Right lobe of liver (tissue), 4 donors: ENCODE measurements at regions not wholly inside any gene's neighbourhood (a gene's known extent, or its start where the extent isn't known, plus 50 kb on each side); places are given as distances from the start of the nearest gene placed in this dataset.

ENCODE experiments used
- POLR2A ChIP-seq: fragments of 450-650 bp; IDR thresholded peaks from one replicate; pipeline ENCODE4 v1.6.1; 2017; ENCODE audit warnings: antibody characterized with exemption, mild to moderate bottlenecking
- TF ChIP-seq, protein P1 (sequence below), 4 donors: fragments of 200-600 bp in 3 of 4; fragments of 450-650 bp in 1 of 4; IDR thresholded peaks; one replicate each; pipeline versions ENCODE4 v1.5.1 to v1.8.0; 2016 to 2022; ENCODE audit warnings: antibody characterized with exemption in 4 of 4, mild to moderate bottlenecking in 2 of 4
- donor health status: DM: no; HTN: no; CAD: no.
- donor health status: DM: no; HTN: no; CAD: no.
- donor health status: DM: no; HTN: yes; CAD: no.

DNA sequence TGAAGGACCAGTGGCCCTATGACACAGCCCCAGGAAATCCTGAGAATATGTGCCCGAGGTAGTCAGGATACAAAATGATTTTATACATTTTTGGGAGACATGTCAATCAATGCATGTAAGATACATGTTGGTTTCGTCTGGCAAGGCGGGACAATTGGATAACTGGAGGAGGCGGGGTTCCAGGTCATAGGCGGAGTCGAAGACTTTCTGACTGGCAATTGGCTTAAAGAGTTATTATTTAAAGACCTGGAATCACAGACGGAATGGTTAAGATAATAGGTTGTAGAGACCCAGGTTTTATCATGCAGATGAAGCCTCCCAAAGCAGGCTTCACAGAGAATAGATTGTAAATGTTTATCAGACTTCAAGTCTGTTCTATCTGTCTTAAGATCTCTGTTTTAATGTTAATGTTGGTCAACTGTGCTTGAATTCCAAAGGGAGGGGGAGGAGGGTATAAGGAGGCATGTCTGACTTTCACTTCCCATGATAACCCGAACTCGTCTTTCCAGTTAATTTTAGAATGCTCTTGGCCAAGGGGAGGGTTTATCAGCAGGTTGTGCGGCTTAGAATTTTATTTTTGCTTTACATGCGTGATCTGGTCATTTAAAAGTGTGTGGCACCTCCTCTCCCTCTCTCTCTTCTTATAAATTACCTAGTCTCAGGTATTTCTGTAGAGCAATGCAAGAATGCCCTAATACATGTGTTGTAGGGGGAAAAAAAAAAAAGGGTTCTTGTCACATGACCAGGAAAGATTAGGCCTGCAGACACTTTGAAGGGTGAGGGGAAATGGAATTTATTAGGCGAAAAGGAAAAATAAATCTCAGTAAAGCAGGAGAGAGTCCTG, 230.7 kb downstream of the NFATC2 start:
- no peak for TF ChIP-seq POLR2A
- TF ChIP-seq, protein P1, sequence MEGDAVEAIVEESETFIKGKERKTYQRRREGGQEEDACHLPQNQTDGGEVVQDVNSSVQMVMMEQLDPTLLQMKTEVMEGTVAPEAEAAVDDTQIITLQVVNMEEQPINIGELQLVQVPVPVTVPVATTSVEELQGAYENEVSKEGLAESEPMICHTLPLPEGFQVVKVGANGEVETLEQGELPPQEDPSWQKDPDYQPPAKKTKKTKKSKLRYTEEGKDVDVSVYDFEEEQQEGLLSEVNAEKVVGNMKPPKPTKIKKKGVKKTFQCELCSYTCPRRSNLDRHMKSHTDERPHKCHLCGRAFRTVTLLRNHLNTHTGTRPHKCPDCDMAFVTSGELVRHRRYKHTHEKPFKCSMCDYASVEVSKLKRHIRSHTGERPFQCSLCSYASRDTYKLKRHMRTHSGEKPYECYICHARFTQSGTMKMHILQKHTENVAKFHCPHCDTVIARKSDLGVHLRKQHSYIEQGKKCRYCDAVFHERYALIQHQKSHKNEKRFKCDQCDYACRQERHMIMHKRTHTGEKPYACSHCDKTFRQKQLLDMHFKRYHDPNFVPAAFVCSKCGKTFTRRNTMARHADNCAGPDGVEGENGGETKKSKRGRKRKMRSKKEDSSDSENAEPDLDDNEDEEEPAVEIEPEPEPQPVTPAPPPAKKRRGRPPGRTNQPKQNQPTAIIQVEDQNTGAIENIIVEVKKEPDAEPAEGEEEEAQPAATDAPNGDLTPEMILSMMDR (IDR thresholded peaks at IDR 0.05): no peak
